ENCODE measurements at regions not wholly inside any gene's neighbourhood (a gene's known extent, or its start where the extent isn't known, plus 50 kb on each side); places are given as distances from the start of the nearest gene placed in this dataset.

- Mint-ChIP-seq H3K27me3 (ENCODE audit: low read depth in 2 of 2) (no peaks in the 10 kb centered on the region), H3K36me3 (no peaks in the 10 kb centered on the region), H3K4me3 (no peak overlapping the region), H3K27ac (no peak overlapping the region), H3K9me3 (peaks cover 4 to 11% of the 10 kb centered on the region in 2 donors), H3K4me1 (no peaks in the 10 kb centered on the region)
- Histone ChIP-seq H3K27me3 (ENCODE audit: control insufficient read depth, insufficient read depth, low read length) (no peaks in the 10 kb centered on the region), H3K36me3 (ENCODE audit: control insufficient read depth, insufficient read depth, low read length) (no peaks in the 10 kb centered on the region), H3K9me3 (ENCODE audit: control insufficient read depth, insufficient read depth, low read length) (no peaks in the 10 kb centered on the region), H3K4me1 (ENCODE audit: control insufficient read depth, insufficient read depth, low read length) (no peaks in the 10 kb centered on the region), H3K4me3 (ENCODE audit: low read length) (no peak overlapping the region), H3K27ac (ENCODE audit: low read length) (no peak overlapping the region)
- DNase-seq (no peak), ATAC-seq (no peak)
- TF ChIP-seq CTCF (IDR thresholded peaks at IDR 0.05), result no peak
- intact Hi-C loops (cut with micrococcal nuclease), result no loop called here
- 82% methylated on average over 3 of the region's 4 CpGs for WGBS (ENCODE audit: insufficient coverage)
These were observed 193.7 kb downstream of the RND3 start for GRCh38 chr2:150293771-150294170.

- no peaks in the 10 kb centered on the region for H3K36me3 Mint-ChIP-seq
- no peak for TF ChIP-seq CTCF (IDR thresholded peaks at IDR 0.05)
- H3K9me3 ChIP-seq (ENCODE audit: control insufficient read depth, insufficient read depth, low read length), result no peaks in the 10 kb centered on the region
These were observed 194.7 kb downstream of the RND3 start for GRCh38 chr2:150292807-150293206.

GRCh38 chr2:150292192-150292591 lies 195.3 kb downstream of the RND3 start:
- Histone ChIP-seq H3K4me1 (ENCODE audit: control insufficient read depth, insufficient read depth, low read length) (no peaks in the 10 kb centered on the region), H3K4me3 (ENCODE audit: low read length) (no peak overlapping the region), H3K27ac (ENCODE audit: low read length) (no peak overlapping the region), H3K36me3 (ENCODE audit: control insufficient read depth, insufficient read depth, low read length) (no peaks in the 10 kb centered on the region), H3K27me3 (ENCODE audit: control insufficient read depth, insufficient read depth, low read length) (no peaks in the 10 kb centered on the region), H3K9me3 (ENCODE audit: control insufficient read depth, insufficient read depth, low read length) (no peaks in the 10 kb centered on the region)
- no peak overlapping the region for H3K27ac Mint-ChIP-seq
- intact Hi-C loops (cut with micrococcal nuclease), result no loop called here
- no peak for ATAC-seq
- no peak for DNase-seq
- WGBS (ENCODE audit: insufficient coverage), result 82% methylated on average over 1 of the region's 1 CpG
- H3K36me3 Mint-ChIP-seq, result no peaks in the 10 kb centered on the region
- no peaks in the 10 kb centered on the region for H3K4me1 Mint-ChIP-seq
- peaks cover 7 to 11% of the 10 kb centered on the region in 2 donors for H3K9me3 Mint-ChIP-seq
- no peaks in the 10 kb centered on the region for H3K27me3 Mint-ChIP-seq (ENCODE audit: low read depth in 2 of 2)
- H3K4me3 Mint-ChIP-seq, result no peak overlapping the region
- TF ChIP-seq CTCF (IDR thresholded peaks at IDR 0.05), result no peak

More at GRCh38 chr2:150292807-150293206, 194.7 kb downstream of the RND3 start:
- H3K27me3 ChIP-seq (ENCODE audit: control insufficient read depth, insufficient read depth, low read length), result no peaks in the 10 kb centered on the region
- peaks cover 7 to 11% of the 10 kb centered on the region in 2 donors for H3K9me3 Mint-ChIP-seq
- no peaks in the 10 kb centered on the region for H3K4me1 Mint-ChIP-seq
- ATAC-seq, result no peak
- no peak for DNase-seq
- H3K36me3 ChIP-seq (ENCODE audit: control insufficient read depth, insufficient read depth, low read length), result no peaks in the 10 kb centered on the region
- no peak overlapping the region for H3K27ac Mint-ChIP-seq
- no peak overlapping the region for H3K27ac ChIP-seq (ENCODE audit: low read length)
- no peak overlapping the region for H3K4me3 Mint-ChIP-seq
- intact Hi-C loops (cut with micrococcal nuclease), result no loop called here
- no peaks in the 10 kb centered on the region for H3K27me3 Mint-ChIP-seq (ENCODE audit: low read depth in 2 of 2)
- H3K4me1 ChIP-seq (ENCODE audit: control insufficient read depth, insufficient read depth, low read length), result no peaks in the 10 kb centered on the region
- WGBS (ENCODE audit: insufficient coverage), result 100% methylated on average over 1 of the region's 1 CpG
- no peak overlapping the region for H3K4me3 ChIP-seq (ENCODE audit: low read length)

- ATAC-seq (no peak), DNase-seq (no peak)
- 84% methylated on average over 5 of the region's 6 CpGs for WGBS (ENCODE audit: insufficient coverage)
- intact Hi-C loops (cut with micrococcal nuclease), result no loop called here
- Mint-ChIP-seq H3K27me3 (ENCODE audit: low read depth in 2 of 2) (no peaks in the 10 kb centered on the region), H3K9me3 (peaks cover 3 to 13% of the 10 kb centered on the region in 2 donors), H3K4me3 (no peak overlapping the region), H3K27ac (no peak overlapping the region), H3K4me1 (no peaks in the 10 kb centered on the region), H3K36me3 (no peaks in the 10 kb centered on the region)
- Histone ChIP-seq H3K27me3 (ENCODE audit: control insufficient read depth, insufficient read depth, low read length) (no peaks in the 10 kb centered on the region), H3K36me3 (ENCODE audit: control insufficient read depth, insufficient read depth, low read length) (no peaks in the 10 kb centered on the region), H3K4me3 (ENCODE audit: low read length) (no peak overlapping the region), H3K4me1 (ENCODE audit: control insufficient read depth, insufficient read depth, low read length) (no peaks in the 10 kb centered on the region), H3K27ac (ENCODE audit: low read length) (no peak overlapping the region), H3K9me3 (ENCODE audit: control insufficient read depth, insufficient read depth, low read length) (no peaks in the 10 kb centered on the region)
- TF ChIP-seq CTCF (IDR thresholded peaks at IDR 0.05), result no peak
These were observed 200.6 kb downstream of the RND3 start for GRCh38 chr2:150286730-150287362.
